ENCODE measurements at regions not wholly inside any gene's neighbourhood (a gene's known extent, or its start where the extent isn't known, plus 50 kb on each side); places are given as distances from the start of the nearest gene placed in this dataset.

- DNase-seq: no peak
Observed at GRCh38 chr5:166363087-166363760, 1928.2 kb upstream of the WWC1 start.

DNA sequence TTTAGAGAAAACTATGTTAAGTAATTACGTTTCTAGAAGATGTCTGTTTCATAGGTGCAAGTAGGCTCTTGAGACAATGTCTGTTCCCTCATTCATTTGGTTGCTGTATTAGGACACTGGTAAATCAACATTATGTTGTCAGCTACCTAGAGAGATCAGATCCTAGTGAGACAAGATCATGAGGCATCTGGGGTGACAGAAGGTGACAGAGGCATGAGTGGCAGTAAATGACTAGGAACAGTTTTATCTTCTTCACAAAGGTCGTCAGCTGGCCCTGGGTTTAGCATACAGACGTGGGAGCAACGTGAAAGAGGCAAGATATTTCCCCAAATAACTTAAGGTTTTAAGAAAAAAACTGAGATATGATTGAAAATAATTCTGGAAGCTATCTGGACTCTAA lies 1926.3 kb upstream of the WWC1 start:
- DNase-seq: no peak

- no peak for DNase-seq
Observed at GRCh38 chr5:166367391-166367790, 1924.1 kb upstream of the WWC1 start.

DNA sequence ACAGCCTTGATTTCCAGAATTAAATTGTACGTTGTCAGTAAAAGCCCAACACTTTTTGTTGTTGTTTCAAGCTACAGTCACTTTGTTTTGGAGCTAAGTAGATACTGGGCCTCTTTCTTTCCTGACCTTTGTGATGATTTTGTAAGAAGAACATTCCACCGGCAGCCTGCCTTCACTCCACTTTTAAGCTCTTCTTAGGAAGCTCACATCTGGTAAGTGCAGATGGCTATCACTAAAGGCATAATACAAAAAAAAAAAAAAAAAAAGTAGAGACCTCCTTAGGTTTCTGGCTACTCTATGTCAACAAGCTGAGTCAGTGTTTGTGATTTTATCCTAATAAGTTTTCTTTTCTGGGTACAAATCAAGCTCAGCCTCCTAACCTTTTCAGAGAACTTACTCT lies 1922.1 kb upstream of the WWC1 start:
- no peak for DNase-seq

GRCh38 chr5:166369807-166370206 lies 1921.6 kb upstream of the WWC1 start:
- no peak for DNase-seq

GRCh38 chr5:166370928-166371690 lies 1920.3 kb upstream of the WWC1 start:
- peak in 1 of 3 donors; percentile 10 for DNase-seq

DNA sequence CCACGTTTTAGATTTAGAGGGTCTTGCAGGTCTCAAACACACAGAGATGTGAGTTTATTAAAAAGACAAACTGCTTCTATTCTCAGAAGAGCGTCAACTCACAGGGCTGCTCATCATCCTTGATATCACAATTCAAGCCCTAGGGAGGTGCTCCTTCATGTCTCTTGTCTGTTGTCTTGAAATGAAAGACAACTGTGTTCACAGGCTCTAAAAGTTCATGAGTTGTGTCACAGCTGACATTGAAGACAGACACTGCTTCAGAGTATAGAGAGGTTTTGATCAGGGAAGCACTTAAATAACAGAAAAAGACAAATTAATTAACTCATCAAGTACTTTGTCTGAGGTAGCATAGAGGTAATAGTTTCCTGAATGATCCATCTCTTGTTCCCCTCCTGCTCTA lies 1917.6 kb upstream of the WWC1 start:
- no peak for DNase-seq

GRCh38 chr5:166377756-166378155 lies 1913.7 kb upstream of the WWC1 start:
- peak in 1 of 3 donors; percentile 40 for DNase-seq

DNA sequence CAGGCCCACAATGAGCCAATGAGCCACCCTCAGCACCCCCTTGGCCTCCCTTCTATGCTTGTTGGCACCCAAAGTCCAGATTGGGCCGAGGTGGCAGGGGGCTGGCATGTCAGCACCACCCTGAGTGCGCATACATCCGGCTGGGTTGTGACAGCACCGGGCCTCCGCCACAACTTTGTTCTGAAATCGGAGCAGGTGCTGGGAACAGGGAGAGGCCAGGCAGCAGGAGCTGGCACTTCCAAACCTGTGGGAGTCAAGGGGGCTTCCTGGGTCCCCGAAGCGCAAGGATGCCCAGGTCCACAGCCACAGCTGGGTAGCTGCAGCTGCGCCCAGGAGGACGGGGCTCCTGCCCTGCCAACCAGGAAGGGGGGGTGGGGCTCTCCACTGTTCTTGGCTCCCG lies 1911.9 kb upstream of the WWC1 start:
- DNase-seq: no peak

DNA sequence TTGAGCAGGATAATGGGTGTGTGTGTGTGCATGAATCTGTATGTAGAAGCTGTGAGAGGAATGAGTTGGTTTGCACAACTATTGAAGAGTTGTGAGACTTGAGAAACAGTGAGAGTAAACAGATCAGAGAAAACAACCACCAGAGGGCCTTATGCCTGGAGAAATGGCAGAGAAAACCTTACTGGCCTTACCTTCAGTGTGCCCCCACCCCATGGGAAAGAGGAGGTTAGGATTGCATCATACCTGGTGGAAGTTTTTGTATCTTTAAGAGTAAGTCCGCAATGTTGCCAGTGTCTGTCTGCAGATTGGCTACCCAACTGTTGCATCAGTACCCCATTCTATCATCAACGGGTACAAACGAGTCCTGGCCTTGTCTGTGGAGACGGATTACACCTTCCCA lies 1909.4 kb upstream of the WWC1 start:
- DNase-seq: no peak

GRCh38 chr5:166398131-166398530 lies 1893.3 kb upstream of the WWC1 start:
- no peak for DNase-seq

- no peak for DNase-seq
Observed at GRCh38 chr5:166399781-166400180, 1891.7 kb upstream of the WWC1 start.

DNA sequence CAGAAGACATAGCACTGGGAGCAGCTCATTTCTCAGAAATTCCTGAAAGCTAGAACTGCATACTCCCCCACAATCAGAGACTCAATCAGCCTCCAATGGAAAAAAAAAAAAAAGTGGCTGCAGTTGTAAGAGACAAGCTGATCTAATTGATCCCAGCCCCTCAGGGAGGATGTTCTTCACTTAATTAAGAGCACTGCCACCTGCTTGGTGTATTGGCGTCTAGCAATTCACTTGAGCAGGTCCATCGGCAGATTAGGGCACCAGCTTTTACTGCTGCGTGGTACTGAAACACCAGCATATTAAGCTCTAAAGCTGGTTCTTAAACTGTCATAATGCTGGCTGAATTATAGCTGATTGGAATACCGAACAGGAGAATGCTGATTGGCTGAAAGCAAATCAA lies 1890.1 kb upstream of the WWC1 start:
- DNase-seq: no peak

GRCh38 chr5:166412191-166412590 lies 1879.3 kb upstream of the WWC1 start:
- DNase-seq: no peak

DNA sequence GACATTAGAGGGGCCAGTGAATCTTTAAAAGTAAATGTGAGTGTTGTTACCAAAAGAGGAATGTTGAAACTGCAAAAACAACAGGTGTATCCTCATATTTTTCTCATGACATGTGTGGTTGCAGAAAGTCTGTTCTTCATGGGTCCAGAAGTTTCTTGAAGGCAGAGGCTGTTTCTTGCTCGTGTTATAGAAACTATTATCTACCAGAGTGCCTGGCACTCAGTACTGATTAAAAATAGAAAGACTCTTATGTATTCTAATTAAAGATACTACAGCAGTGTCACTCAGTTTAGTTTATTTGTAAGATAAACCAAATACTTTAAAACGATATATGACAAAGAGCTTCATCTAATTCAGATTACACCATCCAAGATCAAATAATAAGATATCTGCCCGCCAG lies 1864.2 kb upstream of the WWC1 start:
- DNase-seq: no peak

DNA sequence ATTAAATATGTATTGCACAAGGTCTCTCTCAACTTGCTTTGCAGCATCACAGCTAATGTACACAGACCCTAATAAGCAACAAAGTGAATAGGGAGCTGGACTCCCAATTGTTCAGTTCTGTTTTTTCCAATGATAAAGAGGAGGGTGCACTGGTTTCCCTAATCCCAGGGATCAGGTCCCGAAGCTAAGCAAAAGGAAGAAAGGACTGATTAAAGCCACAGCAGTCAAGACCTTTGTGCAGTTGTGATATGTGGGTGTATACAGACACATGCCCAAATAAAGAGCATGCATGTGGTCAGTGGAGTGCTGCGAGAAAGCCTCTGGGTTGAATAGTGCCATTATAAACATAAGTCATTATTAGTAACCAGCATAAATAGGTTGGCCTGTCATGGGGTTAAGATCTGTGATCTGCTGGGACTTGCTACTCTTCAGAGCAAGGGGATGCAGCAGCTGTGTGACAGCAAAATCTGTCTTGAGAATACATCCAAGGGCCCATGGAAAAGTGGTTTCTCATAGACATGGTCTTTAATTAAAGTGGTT lies 1863.1 kb upstream of the WWC1 start:
- DNase-seq: no peak

GRCh38 chr5:166430491-166431319 lies 1860.7 kb upstream of the WWC1 start:
- DNase-seq: no peak

GRCh38 chr5:166431456-166431855 lies 1860.0 kb upstream of the WWC1 start:
- no peak for DNase-seq

- DNase-seq: no peak
Observed at GRCh38 chr5:166433679-166434078, 1857.8 kb upstream of the WWC1 start.

GRCh38 chr5:166436872-166437271 lies 1854.6 kb upstream of the WWC1 start:
- peak in 1 of 3 donors; percentile 43 for DNase-seq

DNA sequence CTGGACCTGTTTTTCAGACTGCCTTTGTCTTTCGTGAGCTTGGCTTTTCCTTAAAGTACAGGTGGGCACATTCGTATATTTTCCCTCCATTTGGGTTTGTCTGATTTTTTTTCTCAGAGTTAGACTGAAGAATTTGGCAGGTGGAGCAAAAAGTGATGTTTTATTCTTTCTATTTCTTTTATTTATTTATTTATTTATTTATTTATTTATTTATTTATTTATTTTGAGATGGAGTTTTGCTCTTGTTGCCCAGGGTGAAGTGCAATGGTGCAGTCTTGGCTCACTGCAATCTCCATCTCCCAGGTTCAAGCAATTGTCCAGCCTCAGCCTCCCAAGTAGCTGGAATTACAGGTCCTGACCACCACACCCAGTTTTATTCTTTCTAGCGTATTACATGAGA lies 1805.1 kb upstream of the WWC1 start:
- no peak for DNase-seq

DNA sequence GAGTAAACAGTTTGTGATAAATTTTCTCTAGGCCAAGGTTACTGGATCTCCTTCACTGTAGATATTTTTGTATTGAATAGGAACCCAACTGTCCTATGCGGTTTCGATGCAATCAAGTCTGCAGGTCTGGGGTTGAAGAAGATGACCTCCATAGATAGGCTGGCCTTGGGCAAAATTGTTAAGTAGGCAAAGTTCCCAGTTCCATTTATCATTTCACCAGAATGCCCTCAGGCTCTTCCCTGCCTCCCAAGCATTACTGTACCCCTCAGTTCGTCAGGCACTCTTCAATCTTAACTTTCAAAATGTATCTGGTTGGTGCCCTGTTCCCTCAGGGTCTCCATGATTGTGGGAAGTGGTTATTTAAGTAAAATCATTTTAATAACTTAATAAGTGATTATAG lies 1802.9 kb upstream of the WWC1 start:
- no peak for DNase-seq

Data from muscle of back (tissue), 3 donors.